Ascending aorta (tissue), 2 donors: ENCODE measurements at regions not wholly inside any gene's neighbourhood (a gene's known extent, or its start where the extent isn't known, plus 50 kb on each side); places are given as distances from the start of the nearest gene placed in this dataset.

Experiments used
- DNase-seq, 2 donors: peaks; one replicate each; pipeline ENCODE4 v3.0.0-alpha.2; 2019; ENCODE audit warnings: low spot score in 2 of 2
- H3K27ac ChIP-seq, 2 donors: fragments of 200-600 bp; sonication (generic); one replicate each; pipeline ENCODE4 v1.5.1; 2016 to 2017; ENCODE audit warnings: mild to moderate bottlenecking in 1 of 2
- H3K27me3 ChIP-seq: fragments of 200-600 bp; sonication (generic); one replicate; pipeline ENCODE4 v1.5.1; 2017
- H3K36me3 ChIP-seq, 2 donors: fragments of 200-600 bp; sonication (generic); one replicate each; pipeline ENCODE4 v1.5.1; 2016
- H3K4me1 ChIP-seq, 2 donors: fragments of 200-600 bp; sonication (generic); one replicate each; pipeline ENCODE4 v1.5.1; 2016 to 2017; ENCODE audit warnings: mild to moderate bottlenecking in 1 of 2
- H3K4me3 ChIP-seq, 2 donors: fragments of 200-600 bp; sonication (generic); one replicate each; pipeline ENCODE4 v1.5.1; 2016 to 2017; ENCODE audit warnings: mild to moderate bottlenecking in 1 of 2
- H3K9me3 ChIP-seq, 2 donors: fragments of 200-600 bp; sonication (generic); one replicate each; pipeline ENCODE4 v1.5.1; 2016
- intact Hi-C: fragments of 100-400 bp; cut with DNase I; formaldehyde crosslinking; loops from one replicate; pipeline ENCODE4 v1.15.1; 2023
- TF ChIP-seq, protein P1 (sequence below), 3 experiments: fragments of 200-600 bp in 2 of 3; fragments of 450-650 bp in 1 of 3; sonication (generic) in 2 of 3; IDR thresholded peaks; one replicate each; pipeline ENCODE4 v1.5.1; 2016 to 2019; ENCODE audit warnings: antibody characterized with exemption in 3 of 3, mild to moderate bottlenecking in 1 of 3, moderate library complexity in 1 of 3

DNA sequence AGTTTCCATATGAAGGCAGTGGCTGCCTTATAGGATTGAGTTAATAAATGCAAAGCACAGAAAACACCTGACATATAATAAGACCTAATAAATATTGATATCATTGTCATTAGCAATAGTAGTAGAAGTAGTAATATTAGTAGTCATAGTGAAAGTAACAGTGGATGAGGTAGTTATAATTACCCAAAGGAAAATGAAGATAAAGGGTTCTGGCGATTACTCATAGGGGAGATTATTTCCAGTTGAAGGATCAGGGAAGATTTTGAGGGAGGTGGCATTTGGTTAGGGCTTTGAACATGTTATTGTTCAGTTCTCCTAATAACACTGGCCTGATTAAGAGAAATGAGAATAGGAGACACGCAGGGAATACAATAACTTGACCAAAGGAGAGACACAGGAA lies 131.9 kb upstream of the GPRIN3 start:
- H3K27ac ChIP-seq, result no peak overlapping the region
- DNase-seq, result no peak
- no peak overlapping the region for H3K4me3 ChIP-seq
- H3K36me3 ChIP-seq, result no peaks in the 10 kb centered on the region
- H3K4me1 ChIP-seq, result no peaks in the 10 kb centered on the region
- TF ChIP-seq, protein P1, sequence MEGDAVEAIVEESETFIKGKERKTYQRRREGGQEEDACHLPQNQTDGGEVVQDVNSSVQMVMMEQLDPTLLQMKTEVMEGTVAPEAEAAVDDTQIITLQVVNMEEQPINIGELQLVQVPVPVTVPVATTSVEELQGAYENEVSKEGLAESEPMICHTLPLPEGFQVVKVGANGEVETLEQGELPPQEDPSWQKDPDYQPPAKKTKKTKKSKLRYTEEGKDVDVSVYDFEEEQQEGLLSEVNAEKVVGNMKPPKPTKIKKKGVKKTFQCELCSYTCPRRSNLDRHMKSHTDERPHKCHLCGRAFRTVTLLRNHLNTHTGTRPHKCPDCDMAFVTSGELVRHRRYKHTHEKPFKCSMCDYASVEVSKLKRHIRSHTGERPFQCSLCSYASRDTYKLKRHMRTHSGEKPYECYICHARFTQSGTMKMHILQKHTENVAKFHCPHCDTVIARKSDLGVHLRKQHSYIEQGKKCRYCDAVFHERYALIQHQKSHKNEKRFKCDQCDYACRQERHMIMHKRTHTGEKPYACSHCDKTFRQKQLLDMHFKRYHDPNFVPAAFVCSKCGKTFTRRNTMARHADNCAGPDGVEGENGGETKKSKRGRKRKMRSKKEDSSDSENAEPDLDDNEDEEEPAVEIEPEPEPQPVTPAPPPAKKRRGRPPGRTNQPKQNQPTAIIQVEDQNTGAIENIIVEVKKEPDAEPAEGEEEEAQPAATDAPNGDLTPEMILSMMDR (IDR thresholded peaks at IDR 0.05), result no peak
- no peaks in the 10 kb centered on the region for H3K27me3 ChIP-seq
- H3K9me3 ChIP-seq, result no peaks in the 10 kb centered on the region
- intact Hi-C loops, result no loop called here

DNA sequence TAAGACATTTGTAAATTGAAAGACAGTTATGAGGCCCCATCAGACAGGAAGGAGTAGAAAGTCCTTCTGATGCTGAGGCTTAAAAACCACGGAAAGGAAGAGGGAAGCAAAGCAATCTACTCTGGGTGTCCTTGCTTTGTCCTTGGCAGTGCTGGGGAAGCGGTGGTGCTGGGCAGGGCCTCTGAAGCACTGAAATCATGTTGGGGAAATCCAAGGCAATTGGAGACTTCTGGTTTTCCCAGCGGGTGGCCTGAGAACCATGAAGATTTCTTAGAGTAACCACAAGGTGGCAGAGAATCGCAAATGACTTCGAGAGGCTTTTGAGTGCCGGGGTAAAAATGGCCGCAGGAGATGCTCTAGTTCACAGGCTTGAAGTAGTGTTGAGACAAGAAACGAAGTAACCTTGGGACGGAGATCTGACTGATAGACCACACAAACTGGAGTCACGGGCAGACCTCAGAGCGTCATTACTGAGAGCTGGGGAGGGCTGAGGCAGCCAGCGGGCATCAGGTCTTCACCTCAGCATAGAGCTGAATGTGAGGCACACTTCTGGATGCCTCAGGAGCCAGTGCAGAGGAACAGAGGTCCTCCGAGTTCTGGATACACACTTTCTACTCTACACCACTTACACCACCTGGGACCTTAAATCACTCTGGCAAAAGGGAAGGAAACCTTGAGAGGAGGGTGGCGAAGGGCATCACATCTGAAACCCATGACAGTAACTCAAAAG lies 130.7 kb upstream of the GPRIN3 start:
- Histone ChIP-seq H3K27ac (no peak overlapping the region), H3K4me1 (no peaks in the 10 kb centered on the region), H3K4me3 (no peak overlapping the region), H3K9me3 (no peaks in the 10 kb centered on the region), H3K36me3 (no peaks in the 10 kb centered on the region), H3K27me3 (no peaks in the 10 kb centered on the region)
- TF ChIP-seq, protein P1 (IDR thresholded peaks at IDR 0.05), result no peak
- intact Hi-C loops, result no loop called here
- no peak for DNase-seq

- Histone ChIP-seq H3K4me1 (no peaks in the 10 kb centered on the region), H3K9me3 (no peaks in the 10 kb centered on the region), H3K27me3 (no peaks in the 10 kb centered on the region), H3K27ac (no peak overlapping the region), H3K4me3 (no peak overlapping the region), H3K36me3 (no peaks in the 10 kb centered on the region)
- TF ChIP-seq, protein P1 (IDR thresholded peaks at IDR 0.05), result peak; percentile 29 to 51 (median 36)
- no peak for DNase-seq
- intact Hi-C loops, result loop anchor here (5.0 kb wide), 2 partner anchors 207 to 272 kb away; no protein-coding TSS in a partner anchor
Observed at GRCh38 chr4:89434364-89434988, 126.9 kb upstream of the GPRIN3 start.

- intact Hi-C loops, result no loop called here
- Histone ChIP-seq H3K27me3 (no peaks in the 10 kb centered on the region), H3K9me3 (no peaks in the 10 kb centered on the region), H3K36me3 (no peaks in the 10 kb centered on the region), H3K4me3 (no peak overlapping the region), H3K27ac (no peak overlapping the region), H3K4me1 (no peaks in the 10 kb centered on the region)
- no peak for DNase-seq
- TF ChIP-seq, protein P1 (IDR thresholded peaks at IDR 0.05), result no peak
Observed at GRCh38 chr4:89427782-89428181, 120.2 kb upstream of the GPRIN3 start.

DNA sequence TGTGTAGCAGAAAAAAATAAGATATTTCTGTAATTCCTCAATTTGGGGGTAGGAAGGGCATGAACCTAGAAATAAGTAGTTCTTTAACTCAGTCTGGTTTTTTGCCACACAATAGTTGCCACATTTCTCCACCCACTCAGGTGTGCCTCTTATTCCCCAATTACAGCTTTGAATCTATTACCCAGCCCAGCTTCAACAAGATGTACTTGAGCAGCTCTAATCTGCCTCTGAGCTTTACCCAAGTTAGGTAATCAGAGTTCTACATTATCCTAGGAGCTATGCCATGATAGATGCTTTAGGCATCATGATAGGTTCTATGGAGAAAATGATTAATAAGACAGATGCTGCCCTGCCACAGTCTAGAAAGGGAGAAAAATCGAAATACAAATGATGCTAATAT lies 117.4 kb upstream of the GPRIN3 start:
- H3K4me3 ChIP-seq, result no peak overlapping the region
- TF ChIP-seq, protein P1 (IDR thresholded peaks at IDR 0.05), result no peak
- H3K36me3 ChIP-seq, result no peaks in the 10 kb centered on the region
- H3K9me3 ChIP-seq, result no peaks in the 10 kb centered on the region
- no peak overlapping the region for H3K27ac ChIP-seq
- H3K4me1 ChIP-seq, result no peaks in the 10 kb centered on the region
- intact Hi-C loops, result no loop called here
- DNase-seq, result no peak
- no peaks in the 10 kb centered on the region for H3K27me3 ChIP-seq
